22Rv1 (cell line): ENCODE measurements at regions not wholly inside any gene's neighbourhood (a gene's known extent, or its start where the extent isn't known, plus 50 kb on each side); places are given as distances from the start of the nearest gene placed in this dataset.

Experiments used
- CTCF ChIP-seq: fragments of 450-650 bp; IDR thresholded peaks from 2 replicates; pipeline ENCODE4 v1.5.1; 2017; ENCODE audit warnings: mild to moderate bottlenecking
- ZFX ChIP-seq: fragments of 450-650 bp; IDR thresholded peaks from 2 replicates; pipeline ENCODE4 v1.6.1; 2017; ENCODE audit warnings: antibody characterized with exemption, borderline replicate concordance

GRCh38 chr5:87653242-87653641 lies 240.5 kb upstream of the CCNH start:
- no peak for TF ChIP-seq CTCF
- no peak for TF ChIP-seq ZFX
